VCaP (cell line): ENCODE measurements at regions not wholly inside any gene's neighbourhood (a gene's known extent, or its start where the extent isn't known, plus 50 kb on each side); places are given as distances from the start of the nearest gene placed in this dataset.
A peak's percentile ranks its signal among the peaks of the same experiment; 100 is the strongest.

Experiments
- H3K27ac ChIP-seq: fragments of 450-650 bp; 2 replicates; pipeline ENCODE4 v1.5.1; 2017
- TF ChIP-seq, protein P1 (sequence below): fragments of 450-650 bp; conservative IDR thresholded peaks from 2 replicates; pipeline ENCODE4 v1.5.1; 2017; ENCODE audit warnings: mild to moderate bottlenecking, moderate library complexity

DNA sequence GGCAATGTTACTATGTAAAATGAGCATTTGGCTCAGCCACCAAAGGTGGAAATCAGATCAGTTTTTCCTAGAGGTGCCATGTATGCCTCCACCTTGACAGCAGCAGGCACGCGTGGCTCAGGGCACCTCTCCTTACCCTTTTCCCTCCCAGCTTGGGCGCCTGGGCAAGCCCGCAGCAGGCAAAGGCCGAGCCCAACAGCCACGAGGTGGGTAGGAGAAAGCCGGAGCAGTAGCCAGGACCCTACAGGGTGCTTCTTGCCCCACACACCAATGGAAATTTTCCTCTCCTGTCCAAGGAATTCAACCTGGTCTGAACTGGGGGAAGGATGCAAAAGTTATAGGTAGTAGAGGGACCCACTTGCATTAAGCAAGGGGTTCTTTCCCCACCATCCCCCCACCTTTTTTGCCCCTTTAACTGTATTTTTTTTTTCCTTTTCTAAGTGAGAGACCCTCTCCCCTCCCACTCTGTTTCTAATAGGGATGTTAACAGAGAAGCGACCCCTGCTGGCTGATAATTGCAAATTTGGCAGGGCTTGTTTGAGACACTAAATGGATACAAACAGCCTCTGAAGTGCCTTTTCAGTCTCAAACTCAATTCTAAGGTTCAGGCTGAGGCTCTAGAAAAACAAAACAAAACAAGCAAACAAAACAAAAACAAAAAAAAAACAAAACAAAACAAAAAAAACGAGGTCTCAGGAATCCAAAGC is 895.1 kb downstream of the PCDH18 start:
- TF ChIP-seq, protein P1, sequence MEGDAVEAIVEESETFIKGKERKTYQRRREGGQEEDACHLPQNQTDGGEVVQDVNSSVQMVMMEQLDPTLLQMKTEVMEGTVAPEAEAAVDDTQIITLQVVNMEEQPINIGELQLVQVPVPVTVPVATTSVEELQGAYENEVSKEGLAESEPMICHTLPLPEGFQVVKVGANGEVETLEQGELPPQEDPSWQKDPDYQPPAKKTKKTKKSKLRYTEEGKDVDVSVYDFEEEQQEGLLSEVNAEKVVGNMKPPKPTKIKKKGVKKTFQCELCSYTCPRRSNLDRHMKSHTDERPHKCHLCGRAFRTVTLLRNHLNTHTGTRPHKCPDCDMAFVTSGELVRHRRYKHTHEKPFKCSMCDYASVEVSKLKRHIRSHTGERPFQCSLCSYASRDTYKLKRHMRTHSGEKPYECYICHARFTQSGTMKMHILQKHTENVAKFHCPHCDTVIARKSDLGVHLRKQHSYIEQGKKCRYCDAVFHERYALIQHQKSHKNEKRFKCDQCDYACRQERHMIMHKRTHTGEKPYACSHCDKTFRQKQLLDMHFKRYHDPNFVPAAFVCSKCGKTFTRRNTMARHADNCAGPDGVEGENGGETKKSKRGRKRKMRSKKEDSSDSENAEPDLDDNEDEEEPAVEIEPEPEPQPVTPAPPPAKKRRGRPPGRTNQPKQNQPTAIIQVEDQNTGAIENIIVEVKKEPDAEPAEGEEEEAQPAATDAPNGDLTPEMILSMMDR: peak; percentile 66
- no peak overlapping the region for H3K27ac ChIP-seq

DNA sequence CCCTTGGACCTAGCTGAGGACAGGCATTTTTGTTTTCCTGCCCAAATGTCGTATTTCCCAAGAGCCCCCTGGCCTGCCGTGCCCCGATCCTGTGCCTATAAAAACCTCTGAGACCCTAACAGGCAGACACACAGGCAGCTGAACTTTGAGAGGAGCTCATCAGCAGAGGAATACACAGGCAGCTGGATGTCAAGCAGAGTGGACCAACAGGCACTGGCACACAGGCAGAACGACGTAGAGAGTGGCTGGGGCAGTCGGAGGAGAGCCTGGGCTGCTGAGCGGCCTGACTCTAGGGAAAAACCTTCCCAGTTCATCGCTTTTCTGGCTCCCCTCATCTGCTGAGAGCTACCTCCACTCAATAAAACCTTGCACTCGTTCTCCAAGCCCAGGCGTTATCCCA is 896.1 kb downstream of the PCDH18 start:
- TF ChIP-seq, protein P1: no peak
- H3K27ac ChIP-seq: no peak overlapping the region

DNA sequence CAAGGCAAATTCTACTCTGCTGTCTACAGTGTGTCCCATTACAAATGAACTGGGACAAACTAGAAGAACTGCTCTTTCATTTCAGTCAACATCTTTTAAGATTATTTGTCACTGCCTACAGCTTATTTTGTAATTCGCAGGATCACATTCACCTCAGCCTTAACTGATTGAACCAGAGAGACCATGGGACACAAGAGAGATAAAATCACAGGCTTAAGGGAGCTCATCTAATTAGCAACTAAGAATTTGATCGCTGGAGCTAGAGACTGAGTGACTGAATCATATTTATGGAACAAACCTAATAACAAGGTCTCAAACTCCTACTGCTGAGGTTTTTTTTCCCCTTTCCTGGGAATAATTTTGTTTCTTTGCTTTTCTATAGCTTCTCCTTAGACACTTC is 898.2 kb downstream of the PCDH18 start:
- TF ChIP-seq, protein P1: no peak
- H3K27ac ChIP-seq: no peak overlapping the region

DNA sequence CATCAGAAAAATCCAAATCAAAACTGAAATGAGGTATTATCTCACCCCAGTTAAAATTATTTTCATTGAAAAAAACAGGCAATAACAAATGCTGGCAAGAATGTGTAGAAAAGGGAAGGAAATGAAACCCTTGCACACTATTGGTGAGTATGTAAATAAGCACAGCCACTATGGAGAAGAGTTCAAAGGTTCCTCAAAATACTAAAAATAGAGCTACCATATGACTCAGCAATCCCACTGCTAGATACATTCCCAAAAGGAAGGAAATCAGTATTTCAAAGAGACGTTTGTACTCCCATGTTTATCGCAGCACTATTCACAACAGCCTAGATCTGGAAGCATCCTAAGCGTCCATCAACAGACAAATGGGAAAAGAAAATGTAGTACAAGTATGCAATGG is 932.4 kb downstream of the PCDH18 start:
- H3K27ac ChIP-seq: no peak overlapping the region
- TF ChIP-seq, protein P1: no peak

DNA sequence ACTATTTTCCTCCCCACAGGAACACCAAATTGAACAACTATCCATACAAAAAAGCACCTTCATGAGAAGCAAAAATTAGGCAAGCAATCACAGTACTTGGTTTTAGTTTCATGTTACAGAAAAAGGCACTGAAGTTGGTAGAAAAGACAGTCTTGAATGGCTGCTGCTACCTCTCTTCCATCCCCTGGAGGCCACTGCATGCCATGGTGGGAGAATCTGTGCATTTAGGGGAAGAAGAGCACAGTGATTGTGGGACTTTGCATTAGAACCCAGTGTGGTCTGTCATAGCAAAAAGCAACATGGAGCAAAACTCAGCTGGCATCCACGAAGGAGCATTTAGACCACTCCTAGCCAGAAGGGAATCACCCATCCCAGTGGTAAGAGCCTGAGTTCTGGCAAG is 941.9 kb downstream of the PCDH18 start:
- TF ChIP-seq, protein P1: no peak

DNA sequence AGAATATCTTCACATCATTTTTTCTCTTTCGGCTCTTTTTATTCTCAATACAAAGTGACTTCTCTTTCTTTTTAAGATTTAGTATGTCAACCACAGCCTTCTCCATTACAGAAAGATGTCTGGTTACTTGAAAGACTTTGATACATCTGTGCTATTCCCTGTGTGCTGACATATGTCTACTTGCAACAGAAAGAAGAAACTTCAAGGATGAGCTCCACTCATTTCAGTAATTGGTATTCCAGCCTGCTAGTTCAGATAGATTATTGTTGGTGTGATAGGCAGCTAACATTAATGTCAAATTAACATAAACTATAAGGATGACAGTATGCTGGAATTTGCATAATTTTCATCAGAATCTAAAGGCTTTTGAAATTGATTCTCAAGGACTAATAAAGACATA is 948.7 kb downstream of the PCDH18 start:
- H3K27ac ChIP-seq: no peak overlapping the region
- TF ChIP-seq, protein P1: no peak

More for the DNA sequence above, 941.9 kb downstream of the PCDH18 start:
- H3K27ac ChIP-seq: no peak overlapping the region

DNA sequence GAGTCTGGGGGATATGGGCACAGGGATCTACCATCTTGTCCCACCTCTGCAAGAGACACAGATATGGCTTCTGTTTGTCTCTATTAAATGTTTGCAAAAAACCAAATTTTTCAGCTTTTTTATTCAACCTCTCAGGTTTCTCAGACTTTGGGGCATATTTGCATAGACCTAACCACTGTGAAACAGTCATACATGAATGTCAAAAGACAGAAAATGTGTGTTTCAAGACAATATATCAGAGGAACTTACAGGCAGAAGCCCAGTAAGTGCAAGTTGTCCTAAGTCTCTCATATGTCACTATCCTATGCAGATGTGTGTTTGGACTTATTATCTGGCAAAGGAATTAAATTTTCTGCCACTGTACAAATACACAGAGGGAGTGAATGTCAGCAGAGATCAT is 951.2 kb downstream of the PCDH18 start:
- H3K27ac ChIP-seq: no peak overlapping the region
- TF ChIP-seq, protein P1: no peak
